Glutamatergic neuron (in vitro differentiated cells): ENCODE measurements at regions not wholly inside any gene's neighbourhood (a gene's known extent, or its start where the extent isn't known, plus 50 kb on each side); places are given as distances from the start of the nearest gene placed in this dataset.

ENCODE experiments used
- DNase-seq: peaks from one replicate; pipeline ENCODE4 v3.0.0; 2022
- H3K27ac Mint-ChIP-seq: one replicate; pipeline ENCODE4 v1.8.0; 2020; ENCODE audit warnings: mild to moderate bottlenecking, mixed read lengths, inconsistent platforms; ENCODE audit not compliant: unreplicated experiment
- H3K27me3 Mint-ChIP-seq: one replicate; pipeline ENCODE4 v1.8.0; 2020; ENCODE audit warnings: mild to moderate bottlenecking, moderate library complexity, mixed read lengths, inconsistent platforms; ENCODE audit not compliant: unreplicated experiment
- H3K36me3 Mint-ChIP-seq: one replicate; pipeline ENCODE4 v1.8.0; 2020; ENCODE audit warnings: mild to moderate bottlenecking, mixed read lengths, inconsistent platforms; ENCODE audit not compliant: unreplicated experiment
- H3K4me1 Mint-ChIP-seq: one replicate; pipeline ENCODE4 v1.8.0; 2020; ENCODE audit warnings: mild to moderate bottlenecking, low read depth, mixed read lengths, inconsistent platforms; ENCODE audit not compliant: unreplicated experiment
- H3K4me3 Mint-ChIP-seq: one replicate; pipeline ENCODE4 v1.8.0; 2020; ENCODE audit warnings: mild to moderate bottlenecking, mixed read lengths, inconsistent platforms; ENCODE audit not compliant: unreplicated experiment
- H3K9me3 Mint-ChIP-seq: one replicate; pipeline ENCODE4 v1.8.0; 2020; ENCODE audit warnings: mild to moderate bottlenecking, moderate library complexity, mixed read lengths, inconsistent platforms; ENCODE audit not compliant: unreplicated experiment
- TF ChIP-seq, protein P1 (sequence below): fragments of 200-600 bp; sonication (generic); IDR thresholded peaks from one replicate; pipeline ENCODE4 v1.5.0; 2021; ENCODE audit not compliant: partially characterized antibody, unreplicated experiment

DNA sequence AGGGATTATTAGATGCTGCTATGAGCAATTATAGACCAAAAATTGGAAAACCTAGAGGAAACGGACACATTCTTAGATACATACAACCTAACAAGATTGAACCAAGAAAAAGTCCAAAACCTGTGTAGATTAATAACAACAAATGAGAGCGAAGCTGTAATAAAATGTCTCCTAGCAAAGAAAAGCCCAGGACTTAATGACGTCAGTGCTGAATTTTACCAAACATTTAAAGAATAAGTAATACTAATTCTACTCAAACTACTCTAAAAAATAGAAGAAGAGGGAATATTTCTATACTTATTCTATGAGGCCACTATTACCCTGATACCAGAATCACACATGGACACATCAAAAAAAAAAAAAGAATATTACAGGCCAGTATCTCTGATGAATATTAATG, 309.5 kb upstream of the ANO5 start:
- Mint-ChIP-seq H3K36me3 (peaks cover 5% of the 10 kb centered on the region), H3K4me3 (no peak overlapping the region), H3K9me3 (peaks cover 6% of the 10 kb centered on the region), H3K27ac (no peak overlapping the region), H3K4me1 (no peaks in the 10 kb centered on the region), H3K27me3 (peaks cover 3% of the 10 kb centered on the region)
- DNase-seq = no peak
- TF ChIP-seq, protein P1, sequence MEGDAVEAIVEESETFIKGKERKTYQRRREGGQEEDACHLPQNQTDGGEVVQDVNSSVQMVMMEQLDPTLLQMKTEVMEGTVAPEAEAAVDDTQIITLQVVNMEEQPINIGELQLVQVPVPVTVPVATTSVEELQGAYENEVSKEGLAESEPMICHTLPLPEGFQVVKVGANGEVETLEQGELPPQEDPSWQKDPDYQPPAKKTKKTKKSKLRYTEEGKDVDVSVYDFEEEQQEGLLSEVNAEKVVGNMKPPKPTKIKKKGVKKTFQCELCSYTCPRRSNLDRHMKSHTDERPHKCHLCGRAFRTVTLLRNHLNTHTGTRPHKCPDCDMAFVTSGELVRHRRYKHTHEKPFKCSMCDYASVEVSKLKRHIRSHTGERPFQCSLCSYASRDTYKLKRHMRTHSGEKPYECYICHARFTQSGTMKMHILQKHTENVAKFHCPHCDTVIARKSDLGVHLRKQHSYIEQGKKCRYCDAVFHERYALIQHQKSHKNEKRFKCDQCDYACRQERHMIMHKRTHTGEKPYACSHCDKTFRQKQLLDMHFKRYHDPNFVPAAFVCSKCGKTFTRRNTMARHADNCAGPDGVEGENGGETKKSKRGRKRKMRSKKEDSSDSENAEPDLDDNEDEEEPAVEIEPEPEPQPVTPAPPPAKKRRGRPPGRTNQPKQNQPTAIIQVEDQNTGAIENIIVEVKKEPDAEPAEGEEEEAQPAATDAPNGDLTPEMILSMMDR = no peak

DNA sequence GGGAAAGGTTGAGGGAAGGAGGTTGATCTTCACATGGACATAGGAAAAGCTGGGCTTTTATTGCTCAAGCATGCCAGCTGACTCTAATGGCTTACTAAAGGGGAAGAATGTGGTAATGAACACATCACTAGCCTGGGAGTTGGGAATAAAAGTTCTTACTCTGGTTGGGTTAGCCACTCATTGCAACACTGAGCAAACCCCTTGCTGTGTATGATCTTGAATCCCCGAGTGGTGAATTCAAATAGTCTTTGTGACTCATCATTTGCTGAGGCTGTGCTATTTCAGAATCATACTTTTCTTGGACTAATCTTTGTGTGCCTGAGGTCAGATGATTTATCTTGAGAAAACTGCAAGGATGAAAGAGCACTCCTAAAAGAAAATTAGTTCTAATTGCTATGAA, 304.1 kb upstream of the ANO5 start:
- DNase-seq = no peak
- no peak overlapping the region for H3K4me3 Mint-ChIP-seq
- H3K9me3 Mint-ChIP-seq = peaks cover under 1% of the 10 kb centered on the region
- TF ChIP-seq, protein P1 = no peak
- H3K4me1 Mint-ChIP-seq = no peaks in the 10 kb centered on the region
- H3K27me3 Mint-ChIP-seq = peaks cover 3% of the 10 kb centered on the region
- no peaks in the 10 kb centered on the region for H3K36me3 Mint-ChIP-seq
- no peak overlapping the region for H3K27ac Mint-ChIP-seq

DNA sequence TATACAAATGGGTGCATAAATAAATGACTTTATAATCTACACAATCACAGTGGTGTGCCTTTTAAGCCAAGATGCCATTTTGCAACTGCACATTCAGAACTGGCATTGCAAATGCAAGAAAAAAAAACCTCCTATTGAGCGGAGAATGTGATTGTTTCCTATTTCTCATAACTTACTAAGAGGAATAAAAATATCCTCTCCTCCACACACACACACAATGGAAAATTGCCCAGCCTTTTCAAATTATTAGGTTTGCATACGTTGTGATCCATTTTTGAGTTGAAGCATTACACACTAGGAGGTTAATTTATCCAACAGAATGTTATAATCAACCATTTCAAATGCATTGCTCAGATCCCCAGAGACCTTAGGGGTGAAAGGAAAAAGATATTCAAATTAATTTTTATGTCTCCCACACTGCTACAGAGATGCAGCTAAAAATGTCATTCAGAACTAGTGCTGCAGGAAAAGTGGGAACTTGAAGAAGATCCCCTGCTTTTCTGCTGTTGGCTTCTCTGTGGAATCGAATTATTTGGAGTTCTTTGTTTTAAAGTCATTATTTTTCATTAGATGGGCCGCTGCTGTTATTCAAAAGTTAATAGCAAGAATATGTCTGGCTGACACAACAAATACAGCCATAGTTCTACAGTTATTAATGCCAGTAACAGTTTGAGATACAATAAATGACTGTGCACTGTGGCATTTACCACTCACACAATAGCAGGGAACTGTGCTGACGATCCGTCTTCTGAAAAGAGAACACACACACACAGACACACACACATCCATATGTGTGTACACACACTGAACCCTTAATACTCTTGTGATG, 299.9 kb upstream of the ANO5 start:
- Mint-ChIP-seq H3K4me1 (no peaks in the 10 kb centered on the region), H3K27me3 (no peaks in the 10 kb centered on the region), H3K27ac (no peak overlapping the region), H3K4me3 (no peak overlapping the region), H3K36me3 (no peaks in the 10 kb centered on the region), H3K9me3 (no peaks in the 10 kb centered on the region)
- DNase-seq = no peak
- TF ChIP-seq, protein P1 = no peak

DNA sequence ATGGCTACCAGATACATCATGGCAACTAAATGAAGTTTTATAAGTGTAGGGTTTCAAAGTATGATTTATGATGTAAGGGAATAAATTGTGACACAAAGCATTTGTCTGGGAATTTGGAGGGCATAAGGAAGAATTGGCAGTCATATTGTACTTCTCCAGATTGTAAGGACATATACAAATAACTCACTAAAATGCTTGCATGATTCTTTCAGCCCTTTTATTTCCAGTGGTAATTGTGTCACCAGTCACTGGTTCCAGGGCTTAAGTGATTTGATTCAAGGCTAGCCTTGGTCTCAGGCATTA, 299.4 kb upstream of the ANO5 start:
- H3K27ac Mint-ChIP-seq = no peak overlapping the region
- H3K4me1 Mint-ChIP-seq = no peaks in the 10 kb centered on the region
- H3K4me3 Mint-ChIP-seq = no peak overlapping the region
- H3K27me3 Mint-ChIP-seq = no peaks in the 10 kb centered on the region
- DNase-seq = no peak
- TF ChIP-seq, protein P1 = no peak
- H3K36me3 Mint-ChIP-seq = no peaks in the 10 kb centered on the region
- no peaks in the 10 kb centered on the region for H3K9me3 Mint-ChIP-seq

DNA sequence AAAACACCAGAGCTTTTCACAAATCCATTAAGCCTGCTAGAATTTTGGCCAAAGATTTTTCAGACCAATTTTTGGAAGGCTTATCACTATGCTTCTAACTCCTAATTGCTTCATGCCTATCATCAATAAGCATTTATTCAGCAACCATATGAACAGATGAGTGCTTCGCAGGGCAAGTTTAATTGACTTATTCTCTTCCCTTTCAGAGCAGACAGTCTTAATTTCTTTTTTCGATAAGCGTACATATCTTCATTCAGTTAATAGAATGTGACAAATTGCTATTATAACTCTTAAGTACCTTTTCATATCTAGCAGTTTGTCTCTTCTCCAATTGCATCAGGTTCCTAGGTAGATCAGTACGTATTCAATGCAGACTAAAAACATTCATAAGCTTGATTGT, 298.4 kb upstream of the ANO5 start:
- H3K36me3 Mint-ChIP-seq = no peaks in the 10 kb centered on the region
- no peak overlapping the region for H3K27ac Mint-ChIP-seq
- H3K27me3 Mint-ChIP-seq = no peaks in the 10 kb centered on the region
- H3K9me3 Mint-ChIP-seq = no peaks in the 10 kb centered on the region
- no peak for DNase-seq
- TF ChIP-seq, protein P1 = no peak
- H3K4me3 Mint-ChIP-seq = no peak overlapping the region
- no peaks in the 10 kb centered on the region for H3K4me1 Mint-ChIP-seq
